GM21529 (cell line): ENCODE measurements at regions not wholly inside any gene's neighbourhood (a gene's known extent, or its start where the extent isn't known, plus 50 kb on each side); places are given as distances from the start of the nearest gene placed in this dataset.
"Not testable (repeated sequence)": the region's sequence is repeated elsewhere in the genome, so short reads cannot be mapped to it uniquely, and the experiment has no call there.

Experiments
- ATAC-seq: cut with Tn5 transposase; IDR thresholded peaks from one replicate; pipeline ENCODE4 v1.9.1; 2021; ENCODE audit not compliant: unreplicated experiment

DNA sequence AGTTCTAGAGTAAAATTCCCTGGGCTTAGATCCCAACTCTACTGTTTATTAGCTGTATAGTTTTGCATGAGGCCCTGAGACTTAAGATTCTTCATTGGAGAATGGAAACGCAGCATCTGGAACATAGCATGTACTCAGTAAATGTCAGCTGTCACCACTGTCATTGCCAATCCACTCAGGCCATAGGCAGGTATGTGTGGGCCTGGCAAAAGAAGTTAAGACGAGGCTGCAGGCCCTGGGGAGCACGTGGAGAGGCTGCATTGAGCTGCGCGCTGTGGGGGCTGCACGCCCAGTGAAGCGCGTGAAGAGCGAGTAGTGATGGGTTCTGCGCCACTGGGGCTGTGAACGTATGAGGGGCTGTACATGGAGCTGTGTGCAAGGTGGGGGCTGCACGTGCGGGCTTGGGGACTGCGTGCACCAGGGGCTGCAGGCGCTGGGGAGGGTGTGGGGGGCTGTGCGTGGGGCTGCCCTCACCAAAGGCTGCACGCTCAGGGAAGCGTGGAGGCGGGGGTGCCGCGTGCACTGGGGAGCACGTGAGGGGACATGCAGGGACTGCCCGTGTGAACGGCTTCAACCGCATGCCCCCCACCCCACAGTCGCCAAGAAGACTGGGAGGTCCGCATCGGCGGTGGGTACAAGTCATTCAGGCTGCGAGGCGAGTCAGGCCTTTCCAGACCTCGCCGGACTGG lies 85.5 kb downstream of the PRR15 start:
- ATAC-seq, result no peak

DNA sequence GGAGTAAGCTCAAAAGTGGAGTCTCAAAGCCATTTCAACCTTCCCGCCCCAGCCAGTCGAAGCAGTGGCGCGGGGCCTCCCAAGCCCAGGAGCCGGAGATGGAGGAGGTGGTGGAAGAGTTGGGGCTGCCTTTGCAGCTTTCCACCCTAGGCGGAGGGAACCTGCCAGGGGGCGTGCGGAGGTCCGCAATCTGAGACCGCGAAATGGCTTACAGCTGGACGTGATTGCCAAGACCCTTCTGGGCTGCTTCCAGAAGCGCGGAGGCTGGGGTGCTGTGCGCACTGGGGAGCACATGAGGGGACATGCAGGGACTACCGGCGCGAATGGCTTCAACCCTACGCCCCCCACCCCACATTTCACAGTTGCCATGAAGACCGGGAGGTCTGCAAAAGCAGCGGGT lies 86.2 kb downstream of the PRR15 start:
- ATAC-seq, result no peak

GRCh38 chr7:29651477-29651876 lies 87.8 kb downstream of the PRR15 start:
- ATAC-seq, result no peak

GRCh38 chr7:29652556-29652955 lies 88.9 kb downstream of the PRR15 start:
- no peak for ATAC-seq

GRCh38 chr7:29654340-29654739 lies 90.7 kb downstream of the PRR15 start:
- ATAC-seq, result not testable (repeated sequence)

DNA sequence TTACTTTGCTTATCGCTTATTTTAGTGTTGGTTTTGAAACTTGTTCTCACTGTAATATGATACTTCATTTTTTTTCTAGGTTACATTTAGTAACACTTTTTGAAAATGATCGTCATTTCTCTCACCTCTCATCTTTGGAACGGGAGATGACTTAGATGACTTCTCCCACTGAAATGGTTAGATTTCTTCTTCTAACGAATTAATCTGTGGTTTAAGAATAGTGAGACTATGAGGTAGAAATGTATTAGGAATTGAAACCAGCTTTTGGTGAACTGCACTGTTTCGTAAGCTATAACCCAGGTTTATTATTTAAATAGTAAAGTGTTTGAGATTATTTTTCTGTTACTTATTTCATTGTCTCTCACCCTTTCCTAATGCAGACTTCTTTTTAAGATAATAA lies 93.7 kb downstream of the PRR15 start:
- ATAC-seq, result no peak

DNA sequence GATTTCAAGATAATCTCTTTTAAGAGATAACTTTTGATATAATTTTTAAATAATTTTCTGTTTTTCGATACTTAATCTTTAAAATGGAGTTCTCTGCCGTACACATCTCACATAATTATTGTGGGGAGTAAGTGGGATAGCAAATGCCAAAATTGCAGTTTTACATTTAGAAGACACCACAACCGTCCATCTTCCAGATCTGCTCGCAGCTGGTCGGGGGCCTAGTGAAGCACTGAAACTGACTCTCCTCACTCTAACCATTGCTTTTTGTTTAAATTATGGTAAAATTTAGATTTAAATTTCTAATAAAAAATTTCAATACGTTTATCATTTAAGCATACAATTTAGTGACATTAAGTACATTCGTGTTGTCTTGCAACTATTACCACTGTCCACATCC lies 94.2 kb downstream of the PRR15 start:
- no peak for ATAC-seq

DNA sequence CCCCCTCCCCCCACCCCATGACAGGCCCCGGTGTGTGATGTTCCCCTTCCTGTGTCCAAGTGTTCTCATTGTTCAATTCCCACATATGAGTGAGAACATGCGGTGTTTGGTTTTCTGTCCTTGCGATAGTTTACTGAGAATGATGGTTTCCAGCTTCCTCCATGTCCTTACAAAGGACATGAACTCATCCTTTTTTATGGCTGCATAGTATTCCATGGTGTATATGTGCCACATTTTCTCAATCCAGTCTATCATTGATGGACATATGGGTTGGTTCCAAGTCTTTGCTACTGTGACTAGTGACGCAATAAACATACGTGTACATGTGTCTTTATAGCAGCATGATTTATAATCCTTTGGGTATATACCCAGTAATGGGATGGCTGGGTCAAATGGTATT lies 95.6 kb downstream of the PRR15 start:
- ATAC-seq, result not testable (repeated sequence)

DNA sequence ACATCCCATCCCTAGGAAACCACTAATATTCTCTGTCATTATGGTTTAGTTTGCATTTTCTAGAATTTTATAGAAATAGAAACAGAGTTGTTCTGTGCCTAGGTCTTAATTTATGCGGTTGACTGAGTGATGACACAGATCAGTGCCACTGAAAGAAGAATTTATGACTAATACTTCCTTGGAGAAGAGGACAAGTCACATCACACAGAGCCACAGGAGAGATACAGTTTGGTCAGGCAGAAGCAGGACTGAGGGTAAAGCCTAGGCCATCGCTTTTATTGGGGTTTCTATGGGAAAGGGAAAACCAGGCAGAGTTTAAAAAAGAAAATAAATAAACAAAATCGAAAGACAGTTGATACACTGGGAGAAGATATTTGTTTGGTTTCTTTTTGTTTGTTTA lies 99.3 kb downstream of the PRR15 start:
- ATAC-seq, result not testable (repeated sequence)

GRCh38 chr7:29664999-29665398 lies 101.4 kb downstream of the PRR15 start:
- ATAC-seq, result not testable (repeated sequence)

GRCh38 chr7:29667096-29667669 lies 103.5 kb downstream of the PRR15 start:
- not testable (repeated sequence) for ATAC-seq

- ATAC-seq, result not testable (repeated sequence)
These were observed 107.7 kb downstream of the PRR15 start for GRCh38 chr7:29671286-29671685.

GRCh38 chr7:29673635-29674034 lies 110.0 kb downstream of the PRR15 start:
- not testable (repeated sequence) for ATAC-seq

DNA sequence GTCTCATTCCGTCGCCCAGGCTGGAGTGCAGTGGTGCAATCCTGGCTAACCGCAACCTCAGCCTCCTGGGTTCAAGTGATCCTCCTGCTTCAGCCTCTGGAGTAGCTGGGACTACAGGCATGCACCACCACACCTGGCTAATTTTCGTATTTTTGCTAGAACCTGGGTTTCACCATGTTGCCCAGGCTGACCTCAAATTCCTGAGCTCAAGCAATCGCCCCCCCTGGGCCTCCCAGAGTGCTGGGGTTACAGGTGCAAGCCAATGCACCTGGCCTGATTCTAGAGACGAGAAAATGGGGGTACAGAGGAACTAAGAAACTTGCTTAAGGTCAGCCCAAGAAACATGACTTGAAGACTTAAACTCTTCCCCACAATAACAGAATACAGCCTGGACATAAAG lies 111.0 kb downstream of the PRR15 start:
- not testable (repeated sequence) for ATAC-seq

- not testable (repeated sequence) for ATAC-seq
These were observed 113.6 kb downstream of the PRR15 start for GRCh38 chr7:29677254-29677653.

GRCh38 chr7:29679963-29680362 lies 116.3 kb downstream of the PRR15 start:
- ATAC-seq, result not testable (repeated sequence)

DNA sequence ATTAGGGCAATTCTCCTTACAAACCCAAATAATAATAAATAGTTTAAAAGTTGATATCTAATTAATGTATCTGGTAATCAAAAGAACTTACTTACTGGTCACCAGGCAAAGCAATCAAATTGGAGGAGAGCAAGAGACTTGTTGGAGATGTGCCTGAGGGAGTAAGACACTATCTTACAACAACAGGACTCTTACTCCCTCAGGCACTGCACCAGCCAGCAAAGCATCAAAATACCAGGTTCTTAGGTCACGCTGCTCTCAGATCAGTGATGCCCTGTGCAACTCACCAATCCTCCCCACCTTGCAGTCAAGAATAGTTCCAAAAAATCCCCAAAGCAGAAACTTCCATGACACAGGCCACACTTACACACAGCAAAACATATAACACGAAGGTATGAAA lies 117.0 kb downstream of the PRR15 start:
- not testable (repeated sequence) for ATAC-seq

DNA sequence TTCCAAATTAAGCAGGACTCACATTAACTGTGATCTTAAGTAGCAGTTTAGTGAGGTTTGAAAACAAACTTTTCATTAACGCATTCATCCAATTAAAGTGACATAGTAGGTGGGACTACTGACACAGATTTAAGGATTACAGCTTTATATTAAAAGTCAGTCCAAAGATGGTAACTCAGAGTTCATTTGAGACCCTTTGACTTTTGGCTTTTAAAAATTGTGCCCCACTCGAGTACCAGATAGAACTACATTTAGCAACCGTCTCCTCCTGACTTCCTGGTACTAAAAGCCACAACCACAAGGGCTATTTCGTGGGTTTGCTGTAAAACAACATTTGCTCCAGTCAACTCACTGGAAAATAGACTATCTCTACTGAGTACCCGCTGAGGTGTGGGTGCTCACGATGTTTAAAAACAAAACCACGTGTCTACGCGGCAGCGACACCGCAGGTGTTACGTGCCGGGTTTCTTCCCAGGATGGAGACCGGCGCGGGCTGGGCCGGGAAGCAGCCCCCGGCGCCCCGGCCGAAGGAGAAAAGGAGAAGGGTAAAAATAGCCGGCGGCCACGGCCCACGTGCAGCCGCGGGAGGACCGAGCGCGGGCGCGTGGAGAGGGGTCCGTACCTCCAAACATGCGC lies 120.6 kb downstream of the PRR15 start:
- ATAC-seq, result peak; percentile 37

GRCh38 chr7:29684787-29685650 lies 121.3 kb upstream of the WIPF3 start:
- peak; percentile 79 for ATAC-seq

DNA sequence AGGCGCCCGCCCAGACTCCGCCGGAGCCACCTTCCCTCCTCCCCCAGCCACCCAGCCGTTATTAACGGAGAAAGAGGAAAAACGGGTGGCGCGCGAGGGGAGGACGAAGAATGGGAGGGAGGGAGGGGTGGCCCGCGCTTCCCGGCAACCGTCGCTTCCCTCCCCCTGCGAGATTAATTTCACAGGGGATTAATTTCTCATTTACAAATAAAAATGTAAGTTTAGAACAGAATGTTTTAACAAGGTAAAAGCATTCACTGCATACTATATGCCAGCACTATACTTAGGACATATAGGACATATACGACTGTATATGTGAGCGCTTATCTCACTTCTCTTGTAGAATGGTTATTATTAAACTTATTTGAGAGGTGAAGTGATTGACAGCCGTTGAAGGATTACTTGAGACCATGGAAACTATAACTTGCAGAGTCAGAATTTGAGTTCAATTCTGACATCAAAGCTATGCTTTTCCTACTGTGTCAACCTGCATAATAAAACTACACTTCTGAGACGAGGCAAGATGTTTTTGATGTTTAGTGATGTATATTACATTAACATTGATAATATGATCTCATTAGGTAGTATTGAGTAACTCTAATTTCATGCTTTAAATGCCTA lies 120.5 kb upstream of the WIPF3 start:
- ATAC-seq, result peak; percentile 10

DNA sequence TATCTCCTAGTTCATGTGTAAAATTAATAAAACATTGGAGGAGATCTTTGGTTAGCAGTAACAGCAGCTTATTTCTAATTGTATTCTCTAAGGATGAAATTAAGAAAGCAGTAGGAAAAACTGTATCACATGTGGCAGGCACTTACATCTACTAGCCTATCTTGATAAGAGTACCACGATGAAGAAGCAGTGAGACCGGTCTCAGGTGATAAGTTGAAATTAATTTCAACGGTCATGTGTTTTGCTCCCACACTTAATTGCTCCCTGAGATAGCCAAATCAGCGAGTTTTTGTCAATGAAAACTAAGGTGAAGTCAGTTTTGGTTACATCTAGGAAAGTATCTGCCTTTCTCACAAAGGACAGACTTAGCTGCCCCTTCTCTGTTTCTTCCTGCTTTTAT lies 115.8 kb upstream of the WIPF3 start:
- ATAC-seq, result not testable (repeated sequence)
